ENCODE measurements at regions not wholly inside any gene's neighbourhood (a gene's known extent, or its start where the extent isn't known, plus 50 kb on each side); places are given as distances from the start of the nearest gene placed in this dataset.

GRCh38 chrX:145673841-145674240 is 143.8 kb upstream of the SLITRK2 start:
- FAIRE-seq (no peak), ATAC-seq (no peak), DNase-seq (ENCODE audit: low spot score) (no peak)
- Histone ChIP-seq H4K20me1 (ENCODE audit: insufficient read depth, low read length) (no peaks in the 10 kb centered on the region), H3K27me3 (ENCODE audit: control insufficient read depth in 1 of 2, insufficient read depth in 2 of 2, low read length in 2 of 2) (no peaks in the 10 kb centered on the region), H3K27ac (ENCODE audit: extremely low read length, insufficient read depth, low read length) (no peak overlapping the region), H3K4me3 (replicated peaks in 1 of 3; ENCODE audit: insufficient read depth in 1 of 3, low read depth in 2 of 3, low read length in 3 of 3) (no peak overlapping the region), H3K4me1 (ENCODE audit: insufficient read depth, low read length) (no peaks in the 10 kb centered on the region), H3K9me3 (ENCODE audit: low read length) (peaks cover 52% of the 10 kb centered on the region), H3K4me2 (ENCODE audit: low read depth, low read length) (no peak overlapping the region), H2AFZ (ENCODE audit: low read length) (no peak overlapping the region), H3K9ac (ENCODE audit: insufficient read depth, low read depth, low read length) (no peak overlapping the region), H3K36me3 (replicated peaks in 1 of 2; ENCODE audit: control insufficient read depth in 1 of 2, insufficient read depth in 2 of 2, low read length in 2 of 2) (no peaks in the 10 kb centered on the region), H3K79me2 (ENCODE audit: insufficient read depth, low read length) (no peaks in the 10 kb centered on the region)
- WGBS (ENCODE audit: low lambda C conversion rate) = 35% methylated on average over 4 of the region's 4 CpGs
- intact Hi-C loops (cut with micrococcal nuclease; ENCODE audit: unreplicated experiment) (no loop called here), in situ Hi-C loops (cut with HindIII; ENCODE audit: extremely low pct_ligation_motif_present, low pct_unique_long_range_greater_than_20kb) (no loop called here)
- POLR2A ChIA-PET = no interaction called here
- no TSS peak for BruUV-seq (replicated peaks)
- CTCF ChIA-PET (ENCODE audit: low intra/inter-chr PET ratio, low total read pairs) = no interaction called here
- TF ChIP-seq, protein P1, sequence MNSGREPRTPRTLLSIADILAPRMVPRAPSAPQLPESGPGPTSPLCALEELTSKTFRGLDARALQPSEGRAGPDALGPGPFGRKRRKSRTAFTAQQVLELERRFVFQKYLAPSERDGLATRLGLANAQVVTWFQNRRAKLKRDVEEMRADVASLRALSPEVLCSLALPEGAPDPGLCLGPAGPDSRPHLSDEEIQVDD (CRISPR knock-in tag; IDR thresholded peaks at IDR 0.05; ENCODE audit: borderline replicate concordance) = no peak
- TF ChIP-seq, protein P2, sequence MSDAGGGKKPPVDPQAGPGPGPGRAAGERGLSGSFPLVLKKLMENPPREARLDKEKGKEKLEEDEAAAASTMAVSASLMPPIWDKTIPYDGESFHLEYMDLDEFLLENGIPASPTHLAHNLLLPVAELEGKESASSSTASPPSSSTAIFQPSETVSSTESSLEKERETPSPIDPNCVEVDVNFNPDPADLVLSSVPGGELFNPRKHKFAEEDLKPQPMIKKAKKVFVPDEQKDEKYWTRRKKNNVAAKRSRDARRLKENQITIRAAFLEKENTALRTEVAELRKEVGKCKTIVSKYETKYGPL (CRISPR knock-in tag; IDR thresholded peaks at IDR 0.05) = no peak
- TF ChIP-seq ZNF784 (CRISPR knock-in tag; IDR thresholded peaks at IDR 0.05; ENCODE audit: borderline replicate concordance) = no peak
- TF ChIP-seq, protein P3, sequence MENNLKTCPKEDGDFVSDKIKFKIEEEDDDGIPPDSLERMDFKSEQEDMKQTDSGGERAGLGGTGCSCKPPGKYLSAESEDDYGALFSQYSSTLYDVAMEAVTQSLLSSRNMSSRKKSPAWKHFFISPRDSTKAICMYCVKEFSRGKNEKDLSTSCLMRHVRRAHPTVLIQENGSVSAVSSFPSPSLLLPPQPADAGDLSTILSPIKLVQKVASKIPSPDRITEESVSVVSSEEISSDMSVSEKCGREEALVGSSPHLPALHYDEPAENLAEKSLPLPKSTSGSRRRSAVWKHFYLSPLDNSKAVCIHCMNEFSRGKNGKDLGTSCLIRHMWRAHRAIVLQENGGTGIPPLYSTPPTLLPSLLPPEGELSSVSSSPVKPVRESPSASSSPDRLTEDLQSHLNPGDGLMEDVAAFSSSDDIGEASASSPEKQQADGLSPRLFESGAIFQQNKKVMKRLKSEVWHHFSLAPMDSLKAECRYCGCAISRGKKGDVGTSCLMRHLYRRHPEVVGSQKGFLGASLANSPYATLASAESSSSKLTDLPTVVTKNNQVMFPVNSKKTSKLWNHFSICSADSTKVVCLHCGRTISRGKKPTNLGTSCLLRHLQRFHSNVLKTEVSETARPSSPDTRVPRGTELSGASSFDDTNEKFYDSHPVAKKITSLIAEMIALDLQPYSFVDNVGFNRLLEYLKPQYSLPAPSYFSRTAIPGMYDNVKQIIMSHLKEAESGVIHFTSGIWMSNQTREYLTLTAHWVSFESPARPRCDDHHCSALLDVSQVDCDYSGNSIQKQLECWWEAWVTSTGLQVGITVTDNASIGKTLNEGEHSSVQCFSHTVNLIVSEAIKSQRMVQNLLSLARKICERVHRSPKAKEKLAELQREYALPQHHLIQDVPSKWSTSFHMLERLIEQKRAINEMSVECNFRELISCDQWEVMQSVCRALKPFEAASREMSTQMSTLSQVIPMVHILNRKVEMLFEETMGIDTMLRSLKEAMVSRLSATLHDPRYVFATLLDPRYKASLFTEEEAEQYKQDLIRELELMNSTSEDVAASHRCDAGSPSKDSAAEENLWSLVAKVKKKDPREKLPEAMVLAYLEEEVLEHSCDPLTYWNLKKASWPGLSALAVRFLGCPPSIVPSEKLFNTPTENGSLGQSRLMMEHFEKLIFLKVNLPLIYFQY (CRISPR knock-in tag; IDR thresholded peaks at IDR 0.05; ENCODE audit: borderline replicate concordance) = no peak
- no peak for TF ChIP-seq ZFP91 (CRISPR knock-in tag; IDR thresholded peaks at IDR 0.05; ENCODE audit: borderline replicate concordance)
- no peak for TF ChIP-seq ZNF850 (CRISPR knock-in tag; conservative IDR thresholded peaks at IDR 0.05)
- TF ChIP-seq NCOR1 (IDR thresholded peaks at IDR 0.05; ENCODE audit: borderline replicate concordance, low read length) = no peak
- TF ChIP-seq DMAP1 (CRISPR knock-in tag; IDR thresholded peaks at IDR 0.05) = no peak
- no peak for TF ChIP-seq ZNF614 (CRISPR knock-in tag; IDR thresholded peaks at IDR 0.05; ENCODE audit: borderline replicate concordance)
- TF ChIP-seq, protein P4, sequence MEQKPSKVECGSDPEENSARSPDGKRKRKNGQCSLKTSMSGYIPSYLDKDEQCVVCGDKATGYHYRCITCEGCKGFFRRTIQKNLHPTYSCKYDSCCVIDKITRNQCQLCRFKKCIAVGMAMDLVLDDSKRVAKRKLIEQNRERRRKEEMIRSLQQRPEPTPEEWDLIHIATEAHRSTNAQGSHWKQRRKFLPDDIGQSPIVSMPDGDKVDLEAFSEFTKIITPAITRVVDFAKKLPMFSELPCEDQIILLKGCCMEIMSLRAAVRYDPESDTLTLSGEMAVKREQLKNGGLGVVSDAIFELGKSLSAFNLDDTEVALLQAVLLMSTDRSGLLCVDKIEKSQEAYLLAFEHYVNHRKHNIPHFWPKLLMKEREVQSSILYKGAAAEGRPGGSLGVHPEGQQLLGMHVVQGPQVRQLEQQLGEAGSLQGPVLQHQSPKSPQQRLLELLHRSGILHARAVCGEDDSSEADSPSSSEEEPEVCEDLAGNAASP (CRISPR knock-in tag; IDR thresholded peaks at IDR 0.05; ENCODE audit: borderline replicate concordance) = no peak
- TF ChIP-seq, protein P5, sequence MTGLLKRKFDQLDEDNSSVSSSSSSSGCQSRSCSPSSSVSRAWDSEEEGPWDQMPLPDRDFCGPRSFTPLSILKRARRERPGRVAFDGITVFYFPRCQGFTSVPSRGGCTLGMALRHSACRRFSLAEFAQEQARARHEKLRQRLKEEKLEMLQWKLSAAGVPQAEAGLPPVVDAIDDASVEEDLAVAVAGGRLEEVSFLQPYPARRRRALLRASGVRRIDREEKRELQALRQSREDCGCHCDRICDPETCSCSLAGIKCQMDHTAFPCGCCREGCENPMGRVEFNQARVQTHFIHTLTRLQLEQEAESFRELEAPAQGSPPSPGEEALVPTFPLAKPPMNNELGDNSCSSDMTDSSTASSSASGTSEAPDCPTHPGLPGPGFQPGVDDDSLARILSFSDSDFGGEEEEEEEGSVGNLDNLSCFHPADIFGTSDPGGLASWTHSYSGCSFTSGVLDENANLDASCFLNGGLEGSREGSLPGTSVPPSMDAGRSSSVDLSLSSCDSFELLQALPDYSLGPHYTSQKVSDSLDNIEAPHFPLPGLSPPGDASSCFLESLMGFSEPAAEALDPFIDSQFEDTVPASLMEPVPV (CRISPR knock-in tag; IDR thresholded peaks at IDR 0.05) = no peak
- no peak for TF ChIP-seq TOPORS (CRISPR knock-in tag; IDR thresholded peaks at IDR 0.05)
- no peak for TF ChIP-seq SMAD9 (CRISPR knock-in tag; IDR thresholded peaks at IDR 0.05)
- no peak for TF ChIP-seq CBX1 (IDR thresholded peaks at IDR 0.05; ENCODE audit: low read depth)
- no peak for TF ChIP-seq ZSCAN29 (CRISPR knock-in tag; conservative IDR thresholded peaks at IDR 0.05)

Data from HepG2 (cell line).